ENCODE measurements at regions not wholly inside any gene's neighbourhood (a gene's known extent, or its start where the extent isn't known, plus 50 kb on each side); places are given as distances from the start of the nearest gene placed in this dataset.

DNA sequence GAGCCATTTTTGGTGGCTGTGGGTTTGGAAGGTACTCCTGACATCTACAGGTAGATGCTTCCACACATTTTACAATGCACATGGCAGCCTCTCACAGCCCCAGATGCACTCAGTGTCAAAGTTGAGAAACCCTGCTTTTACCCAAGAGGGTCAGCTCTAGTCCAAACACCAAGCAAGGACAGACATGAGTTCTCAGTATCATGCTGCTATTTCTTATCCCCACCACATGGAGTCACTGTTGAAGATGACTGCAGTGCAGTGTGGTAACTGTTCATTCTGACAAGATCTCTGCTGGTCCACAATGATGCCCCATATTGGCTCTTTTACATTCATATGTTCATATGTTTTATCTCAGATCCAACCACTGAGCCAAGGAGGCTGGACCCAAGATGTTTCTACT, 50.5 kb upstream of the SALL1 start:
- DNase-seq, result no peak
- H3K4me1 ChIP-seq, result no peaks in the 10 kb centered on the region
- in situ Hi-C loops (cut with MboI; ENCODE audit: low pct_ligation_motif_present in 1 of 4, low pct_unique_long_range_greater_than_20kb in 1 of 4, low sequenced_read_pairs in 3 of 4), result no loop called here
- no peaks in the 10 kb centered on the region for H3K9me3 ChIP-seq
- H3K27ac ChIP-seq, result no peak overlapping the region
- no peak overlapping the region for H3K4me3 ChIP-seq
- intact Hi-C loops (cut with DNase I; ENCODE audit: low total_unique reads), result no loop called here
- TF ChIP-seq CTCF (IDR thresholded peaks at IDR 0.05), result no peak
- no peak for TF ChIP-seq POLR2AphosphoS5 (IDR thresholded peaks at IDR 0.05)
- no peaks in the 10 kb centered on the region for H3K36me3 ChIP-seq
- no peaks in the 10 kb centered on the region for H3K27me3 ChIP-seq

Small RNAs in the stretch of these regions (small RNA-seq; reads per million reads assigned to genes)
- gene AC137527.1, result 0 reads per million in 4 donors

Measured in transverse colon (tissue), 4 donors.